ENCODE measurements at regions not wholly inside any gene's neighbourhood (a gene's known extent, or its start where the extent isn't known, plus 50 kb on each side); places are given as distances from the start of the nearest gene placed in this dataset.

DNA sequence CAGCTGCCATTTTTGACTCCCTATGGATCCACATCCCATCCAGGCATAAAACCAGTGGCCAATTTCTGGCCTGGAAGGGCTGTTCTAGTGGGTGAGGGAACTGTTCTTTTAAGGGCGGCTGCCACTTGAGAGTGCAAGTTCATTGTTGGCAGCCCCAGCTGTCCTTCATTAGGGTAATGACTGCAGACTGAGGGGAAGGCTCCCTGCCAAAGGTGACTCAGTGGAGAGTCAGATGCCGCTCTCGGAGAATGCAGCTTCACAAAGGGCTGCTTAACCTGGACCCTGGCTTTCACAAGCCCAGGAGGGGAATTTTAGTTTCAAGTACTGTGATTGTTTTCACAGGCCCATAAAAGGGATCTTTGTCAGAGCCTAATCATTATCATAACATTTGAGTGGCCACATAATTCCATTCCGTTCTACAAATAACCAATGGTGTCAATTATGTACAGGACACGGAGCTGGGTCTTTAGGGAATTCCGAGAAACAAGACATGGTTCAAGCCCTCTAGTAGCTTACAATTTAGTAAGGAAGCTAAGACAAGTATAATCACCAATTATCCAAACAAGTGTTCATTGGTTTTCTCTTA is 235.7 kb downstream of the CDCA7 start:
- DNase-seq = peak; percentile 90

DNA sequence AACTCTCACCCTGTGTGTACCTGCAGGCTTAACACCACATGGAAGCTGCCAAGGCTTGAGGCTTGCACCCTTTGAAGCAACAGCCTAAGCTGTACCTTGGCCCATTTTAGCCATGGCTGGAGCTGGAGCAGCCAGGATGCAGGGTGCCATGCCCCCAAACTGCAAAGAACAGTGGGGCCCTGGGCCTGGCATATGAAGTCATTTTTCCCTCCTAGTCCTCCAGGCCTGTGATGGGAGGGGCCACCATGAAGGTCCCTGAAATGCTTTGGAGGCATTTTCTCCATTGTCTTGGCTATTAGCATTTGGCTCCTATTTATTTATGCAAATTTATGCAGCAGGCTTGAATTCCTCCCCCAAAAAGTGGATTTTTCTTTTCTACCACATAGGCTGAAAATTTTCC is 238.4 kb downstream of the CDCA7 start:
- DNase-seq = no peak

DNA sequence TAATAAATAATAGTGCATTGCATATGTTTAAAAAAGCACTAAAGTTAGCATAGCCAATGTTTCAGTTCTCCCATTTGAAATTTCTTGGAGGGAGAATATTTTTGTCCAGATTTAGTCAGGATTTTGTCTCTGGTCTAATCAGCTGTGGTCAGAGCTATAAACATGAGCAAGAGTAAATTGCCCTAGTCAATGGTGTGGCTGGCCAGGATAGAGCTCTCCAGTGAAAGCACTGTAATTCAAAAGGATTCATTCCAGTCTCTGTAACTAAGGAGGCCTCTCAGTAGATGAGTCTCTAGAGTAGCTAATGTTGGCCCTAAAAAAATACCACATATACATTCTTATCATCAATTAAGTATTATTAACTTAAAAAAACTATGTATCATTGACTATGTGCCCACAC is 241.6 kb downstream of the CDCA7 start:
- DNase-seq = no peak

- DNase-seq = no peak
Observed at GRCh38 chr2:173598525-173598924, 243.9 kb downstream of the CDCA7 start.

DNA sequence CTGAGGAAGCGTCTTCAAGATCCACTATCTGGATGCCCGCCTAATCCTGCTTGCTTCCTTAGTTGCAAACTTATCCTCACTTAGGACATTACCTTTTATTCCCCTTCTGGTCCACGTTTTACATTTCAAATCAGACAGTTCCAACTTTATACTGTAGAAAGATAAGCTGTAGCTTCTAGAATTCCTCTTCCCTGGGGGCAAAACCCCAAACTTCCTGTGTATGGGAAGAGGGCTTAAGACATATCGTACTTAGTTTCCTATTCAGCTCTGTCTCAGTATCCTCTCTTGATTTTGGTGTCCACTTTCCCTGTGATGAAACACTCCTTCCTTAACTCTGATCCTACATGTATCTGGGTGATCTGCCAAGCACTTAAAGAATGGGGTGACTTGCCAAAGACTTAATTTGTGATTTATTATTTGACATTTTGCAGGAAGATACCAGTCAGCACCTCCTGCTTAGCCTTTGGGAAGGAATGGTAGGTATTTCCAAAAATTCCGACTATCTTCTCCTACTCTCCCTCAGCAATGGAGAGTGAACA is 245.2 kb downstream of the CDCA7 start:
- no peak for DNase-seq

GRCh38 chr2:173602153-173602795 is 247.6 kb downstream of the CDCA7 start:
- DNase-seq = no peak

DNA sequence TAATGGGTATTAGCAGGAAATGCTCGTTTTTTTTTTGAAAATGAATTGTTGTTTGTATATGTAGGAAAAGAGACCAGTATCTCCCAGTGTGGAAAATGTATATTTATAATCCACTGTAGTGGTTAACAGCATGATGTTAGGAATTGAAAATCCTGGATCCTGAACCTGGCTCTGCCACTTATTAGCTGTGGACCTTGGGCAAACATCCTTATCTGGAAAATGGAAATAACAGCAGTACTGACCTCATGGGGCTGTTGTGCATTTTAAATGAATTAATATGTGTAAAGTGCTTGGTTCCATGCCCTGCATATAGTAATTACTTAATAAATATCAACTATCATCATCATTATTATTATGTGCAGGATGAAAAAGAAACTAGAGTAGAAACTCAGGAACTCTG is 251.3 kb downstream of the CDCA7 start:
- DNase-seq = no peak

DNA sequence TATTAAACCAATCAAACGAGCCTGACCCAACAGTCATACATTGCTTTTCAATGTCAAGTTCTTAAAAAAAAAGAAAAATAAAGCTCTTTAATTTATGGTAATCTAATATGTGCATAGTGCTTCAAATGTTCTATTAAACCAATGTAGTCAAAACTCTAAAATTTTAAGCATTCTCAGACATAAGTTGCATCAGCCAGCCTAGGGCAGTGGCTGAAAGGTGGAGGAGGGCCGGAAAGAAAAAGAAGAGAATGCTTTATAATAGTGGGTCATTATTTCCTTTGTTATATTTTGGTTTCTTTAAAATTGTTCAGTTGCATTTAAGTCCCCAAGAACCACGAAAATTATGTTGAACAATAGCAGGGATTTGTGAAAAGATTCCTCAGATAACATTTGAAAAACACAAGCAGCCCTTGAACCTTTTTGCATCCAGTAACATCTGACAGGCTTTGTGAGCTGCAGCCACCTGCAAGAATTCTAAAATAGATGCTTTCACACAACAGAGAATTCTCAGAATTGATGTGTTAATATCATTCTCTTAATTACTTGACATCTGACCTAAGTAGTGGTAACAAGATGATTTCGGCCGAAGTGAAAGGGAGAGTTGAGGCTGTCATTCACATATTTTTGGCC is 252.1 kb downstream of the CDCA7 start:
- DNase-seq = no peak

GRCh38 chr2:173607606-173608311 is 253.1 kb downstream of the CDCA7 start:
- DNase-seq = no peak

- DNase-seq = no peak
Observed at GRCh38 chr2:173611121-173611520, 256.4 kb downstream of the CDCA7 start.

GRCh38 chr2:173612354-173612753 is 257.7 kb downstream of the CDCA7 start:
- no peak for DNase-seq

DNA sequence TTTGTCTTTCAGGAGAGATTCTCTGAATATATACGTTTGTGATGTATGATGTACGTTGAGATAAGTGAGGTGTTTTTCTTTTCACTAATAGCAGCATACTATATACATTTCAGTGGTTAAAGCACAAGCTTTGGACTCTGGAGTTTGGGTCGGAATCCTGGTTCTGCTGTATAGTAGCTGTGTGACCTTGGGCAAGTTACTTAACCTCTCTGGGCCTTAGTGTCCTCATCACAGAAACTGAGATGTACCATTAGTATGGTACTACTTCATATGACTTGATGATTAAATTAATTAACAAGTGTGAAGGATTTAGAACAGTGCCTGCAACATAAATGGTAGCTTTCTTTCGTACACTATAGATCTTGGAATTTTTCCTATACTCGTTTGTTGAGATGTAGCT is 258.7 kb downstream of the CDCA7 start:
- DNase-seq = no peak

DNA sequence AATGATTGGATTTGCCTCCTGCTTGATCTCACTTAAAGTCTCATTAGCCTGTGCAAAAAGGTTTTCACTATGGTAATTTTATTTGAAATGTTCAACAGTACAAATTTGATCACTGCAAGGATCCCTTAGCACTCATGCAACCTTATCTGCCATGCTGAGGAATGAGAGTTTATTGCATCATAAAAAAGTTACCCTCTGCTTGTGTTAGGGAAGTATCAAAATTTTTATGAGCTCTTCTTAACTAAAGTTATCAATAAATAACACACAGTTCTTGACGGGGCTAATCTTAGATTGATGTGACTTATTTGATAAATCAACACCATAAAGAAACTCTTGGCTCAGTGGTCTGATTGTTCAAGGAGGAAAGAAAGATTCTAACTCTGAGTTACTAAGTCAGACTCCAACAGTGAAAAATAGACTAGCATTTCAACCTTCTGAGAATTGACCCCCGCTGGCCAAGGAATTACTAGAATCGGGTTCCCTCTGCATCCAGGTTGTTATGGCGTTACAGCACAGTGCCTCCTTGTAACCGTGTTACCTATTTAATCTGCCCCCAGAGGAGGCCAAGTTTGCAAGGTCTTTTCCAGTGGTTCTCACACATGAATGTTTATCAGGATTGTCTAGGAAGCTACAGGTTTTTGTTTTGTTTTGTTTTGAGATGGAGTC is 259.7 kb downstream of the CDCA7 start:
- DNase-seq = no peak

- no peak for DNase-seq
Observed at GRCh38 chr2:173623438-173624319, 269.0 kb downstream of the CDCA7 start.

DNA sequence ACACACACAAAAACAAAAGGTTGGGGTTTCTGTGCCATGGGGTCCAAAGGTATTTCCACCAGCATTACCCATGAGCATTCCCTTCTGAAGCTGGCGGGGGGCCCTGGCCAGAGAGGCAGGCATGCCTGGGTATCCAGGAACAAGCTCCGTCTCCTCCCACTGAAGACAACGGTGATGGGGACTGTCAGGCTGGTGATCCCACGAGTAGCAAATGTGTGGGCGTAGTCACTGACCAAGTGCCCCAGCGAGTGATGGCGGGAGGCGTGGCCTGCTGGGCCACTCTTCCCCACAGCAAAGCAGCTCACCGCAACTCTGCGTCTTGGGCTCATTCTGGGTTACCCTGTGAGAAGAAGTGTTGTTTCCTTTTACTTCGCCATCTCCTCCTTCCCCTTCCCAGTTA is 270.6 kb downstream of the CDCA7 start:
- no peak for DNase-seq

DNA sequence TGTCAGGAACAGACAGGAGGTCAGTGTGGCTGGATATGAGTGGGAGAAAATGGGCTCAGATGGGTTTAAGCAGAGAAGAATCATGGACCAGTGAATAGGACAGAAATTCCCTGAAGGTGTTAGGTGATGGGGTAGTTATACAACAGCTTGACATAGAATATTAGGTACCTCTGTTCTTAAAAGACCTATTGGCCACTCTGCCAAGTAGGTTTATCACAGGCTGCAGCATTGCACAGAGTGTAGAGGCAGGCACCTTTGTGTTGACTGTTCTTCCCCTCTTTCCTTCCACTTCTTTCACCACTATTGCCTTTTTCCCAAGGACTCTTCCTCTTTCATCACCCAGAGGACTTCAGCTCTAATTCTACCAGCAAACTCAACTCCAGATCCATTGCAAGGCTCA is 274.4 kb downstream of the CDCA7 start:
- DNase-seq = no peak

DNA sequence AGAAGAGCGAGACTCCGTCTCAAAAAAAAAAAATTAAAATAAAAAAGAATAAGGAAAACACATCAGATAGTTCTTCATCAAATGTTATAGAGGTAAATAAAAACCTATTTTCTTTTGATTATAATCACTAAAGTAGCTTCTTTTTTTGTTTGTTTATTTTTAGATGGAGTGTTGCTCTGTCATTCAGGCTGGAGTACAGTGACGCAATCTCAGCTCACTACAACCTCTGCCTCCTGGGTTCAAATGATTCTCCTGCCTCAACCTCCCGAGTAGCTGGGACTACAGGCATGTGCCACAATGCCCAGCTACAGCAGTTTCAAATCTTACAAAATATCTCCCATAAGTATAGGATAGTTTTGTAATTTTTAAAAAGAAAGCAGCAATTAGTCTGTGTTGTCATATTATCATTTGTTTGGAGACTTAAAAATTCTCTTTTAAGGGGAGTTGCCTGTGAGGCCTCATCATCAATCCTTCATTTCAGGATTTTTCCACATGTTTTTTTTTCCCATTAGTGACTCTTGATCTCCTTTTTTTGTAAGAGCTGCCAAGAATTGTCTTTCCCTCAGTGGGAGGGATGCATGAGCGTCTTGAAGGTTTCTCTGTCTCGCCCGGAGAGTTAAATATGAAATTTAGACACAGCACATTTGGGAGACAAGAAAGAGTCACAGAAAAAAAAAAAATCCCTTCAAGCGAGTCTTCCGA is 275.9 kb downstream of the CDCA7 start:
- DNase-seq = no peak

DNA sequence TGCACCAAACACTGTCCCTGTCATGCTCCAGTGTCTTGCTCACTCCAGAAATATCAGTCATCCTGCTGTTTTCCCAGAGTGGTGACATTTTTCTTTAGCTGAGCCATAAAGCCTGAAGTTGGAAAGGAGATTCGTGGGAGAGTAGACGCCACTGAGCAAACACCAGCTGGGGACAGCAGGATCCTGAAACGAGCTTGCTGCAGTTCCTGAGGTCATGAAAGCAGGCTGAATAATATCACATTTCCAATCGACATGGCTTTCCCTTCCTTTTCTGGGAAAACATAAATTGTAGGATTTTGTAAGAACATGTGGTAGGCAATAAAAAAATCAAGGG is 276.4 kb downstream of the CDCA7 start:
- DNase-seq = peak; percentile 4

DNA sequence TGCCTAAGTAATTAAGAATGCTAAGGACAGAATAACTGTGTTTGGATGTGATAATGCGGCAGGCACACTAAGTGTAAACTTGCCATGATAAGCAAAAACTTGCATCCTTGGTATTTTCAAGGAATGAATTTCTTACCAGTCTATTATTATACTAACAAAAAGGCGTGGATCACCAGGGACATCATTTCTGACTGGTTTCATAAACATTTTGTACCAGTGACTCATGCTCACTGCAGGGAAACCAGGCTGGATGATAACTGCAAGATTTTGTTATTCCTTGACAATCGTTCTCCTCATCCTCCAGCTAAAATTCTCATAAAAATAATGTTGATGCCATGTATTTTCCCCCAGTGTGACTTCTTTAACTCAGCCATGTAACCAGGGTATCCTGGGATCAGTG is 289.5 kb downstream of the CDCA7 start:
- peak; percentile 11 for DNase-seq

- DNase-seq = no peak
Observed at GRCh38 chr2:173647681-173648311, 293.1 kb downstream of the CDCA7 start.

- DNase-seq = no peak
Observed at GRCh38 chr2:173648816-173649215, 294.1 kb downstream of the CDCA7 start.

All from kidney glomerular epithelial cell (primary cell).